ENCODE measurements at regions not wholly inside any gene's neighbourhood (a gene's known extent, or its start where the extent isn't known, plus 50 kb on each side); places are given as distances from the start of the nearest gene placed in this dataset.
A peak's percentile ranks its signal among the peaks of the same experiment; 100 is the strongest.
"Not testable (repeated sequence)": the region's sequence is repeated elsewhere in the genome, so short reads cannot be mapped to it uniquely, and the experiment has no call there.

DNA sequence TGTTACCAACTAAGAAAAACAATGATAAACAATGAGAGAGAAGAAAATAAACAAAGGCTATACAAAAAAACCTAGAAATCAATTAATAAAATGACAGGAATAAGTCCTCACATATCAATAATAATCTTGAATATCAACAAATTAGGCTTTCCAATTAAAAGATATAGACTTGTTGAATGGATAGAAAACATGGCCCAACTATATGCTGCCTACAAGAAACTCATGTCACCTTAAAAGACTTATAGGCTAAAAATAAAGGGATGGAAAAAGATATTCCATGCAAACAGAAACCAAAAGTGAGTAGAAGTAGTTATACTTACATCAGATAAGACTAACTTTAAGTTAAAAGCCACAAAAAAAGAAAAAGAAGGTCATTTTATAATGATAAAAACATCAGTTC lies 183.9 kb downstream of the MYRFL start:
- DNase-seq = no peak

- DNase-seq = no peak
Measured at GRCh38 chr12:70011353-70011752, 186.3 kb downstream of the MYRFL start.

DNA sequence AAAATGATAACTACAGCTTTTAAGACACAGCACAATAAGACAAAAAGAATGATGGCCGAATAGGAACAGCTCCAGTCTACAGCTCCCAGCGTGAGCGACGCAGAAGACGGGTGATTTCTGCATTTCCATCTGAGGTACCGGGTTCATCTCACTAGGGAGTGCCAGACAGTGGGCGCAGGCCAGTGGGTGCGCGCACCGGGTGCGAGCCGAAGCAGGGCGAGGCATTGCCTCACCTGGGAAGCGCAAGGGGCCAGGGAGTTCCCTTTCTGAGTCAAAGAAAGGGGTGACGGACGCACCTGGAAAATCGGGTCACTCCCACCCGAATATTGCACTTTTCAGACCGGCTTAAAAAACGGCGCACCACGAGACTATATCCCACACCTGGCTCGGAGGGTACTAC lies 188.0 kb downstream of the MYRFL start:
- not testable (repeated sequence) for DNase-seq

DNA sequence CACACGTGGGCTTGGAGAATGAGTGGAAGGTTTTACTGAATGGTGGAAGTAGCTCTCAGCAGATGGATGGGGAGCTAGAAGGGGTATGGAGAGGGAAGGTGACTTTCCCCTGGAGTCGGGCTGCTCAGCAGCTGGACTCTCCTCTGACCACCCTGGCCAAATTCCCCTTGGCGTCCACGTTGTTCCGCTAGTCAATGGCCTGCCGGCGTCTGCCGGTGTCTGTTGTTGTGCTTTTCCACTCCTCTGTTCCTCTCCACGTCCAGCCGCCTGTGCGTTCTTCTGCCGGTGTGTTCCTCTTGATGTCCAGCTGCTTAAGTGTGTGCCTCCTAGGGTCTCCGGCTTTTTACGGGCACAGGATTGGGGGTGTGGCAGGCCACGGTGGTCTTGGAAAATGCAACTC lies 203.5 kb downstream of the MYRFL start:
- no peak for DNase-seq

DNA sequence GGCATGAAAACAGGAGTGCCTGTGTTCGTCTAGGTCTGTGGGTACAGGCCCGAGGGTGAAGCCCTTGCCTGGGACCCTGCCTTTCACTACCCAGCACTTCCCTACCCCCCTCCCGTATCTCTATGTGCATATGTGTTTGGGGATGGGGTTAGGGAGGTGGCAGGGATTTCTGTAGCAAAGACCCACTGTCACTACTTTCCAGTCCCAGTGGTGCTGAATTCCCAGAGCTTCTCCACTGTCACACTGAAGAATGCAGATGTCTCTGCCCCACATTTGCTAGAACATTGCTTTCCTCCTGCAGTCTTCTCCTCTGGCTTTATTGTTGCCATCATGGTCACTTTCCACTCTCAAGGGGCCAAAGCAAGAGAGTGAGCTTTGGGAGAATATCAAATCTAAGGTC lies 203.9 kb downstream of the MYRFL start:
- DNase-seq = no peak

DNA sequence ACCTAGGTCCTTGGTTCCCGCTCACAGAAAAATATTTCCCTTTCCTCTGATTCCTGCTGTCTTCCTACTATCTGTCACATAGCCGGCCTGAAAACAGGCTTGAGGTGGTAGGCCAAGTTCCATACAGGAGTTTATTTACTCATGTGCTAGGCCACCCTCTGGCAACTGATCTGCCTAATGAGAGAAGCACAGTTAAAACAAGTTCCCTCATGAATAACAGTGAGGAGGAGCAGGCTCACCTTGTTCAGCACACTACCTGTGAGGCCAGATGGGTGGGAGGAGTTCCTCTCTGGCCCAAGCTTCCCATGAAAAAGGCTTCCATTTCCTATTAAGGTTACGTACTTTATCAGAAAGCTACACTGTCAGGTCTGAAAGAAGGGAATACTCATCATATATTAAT lies 206.0 kb downstream of the MYRFL start:
- DNase-seq = no peak

- no peak for DNase-seq
Measured at GRCh38 chr12:70032076-70032475, 207.0 kb downstream of the MYRFL start.

DNA sequence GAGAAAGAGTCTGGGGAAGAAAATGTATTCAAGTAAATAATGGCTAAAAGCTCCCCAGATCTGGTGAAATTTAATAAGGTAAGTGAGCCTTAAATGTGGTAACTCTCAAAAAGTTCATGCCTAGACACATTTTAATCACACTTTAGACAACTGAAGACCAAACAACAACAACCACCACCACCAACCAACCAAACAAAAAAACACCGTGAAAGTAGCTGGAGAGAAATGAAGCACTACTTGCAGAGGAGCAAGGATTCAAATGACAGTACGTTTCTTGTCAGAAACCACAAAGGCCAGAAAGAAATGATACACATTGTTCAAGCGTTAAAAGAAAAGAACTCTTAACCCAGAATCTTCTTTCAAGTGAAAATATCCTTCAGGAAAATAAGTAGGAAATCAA lies 208.3 kb downstream of the MYRFL start:
- DNase-seq = no peak

DNA sequence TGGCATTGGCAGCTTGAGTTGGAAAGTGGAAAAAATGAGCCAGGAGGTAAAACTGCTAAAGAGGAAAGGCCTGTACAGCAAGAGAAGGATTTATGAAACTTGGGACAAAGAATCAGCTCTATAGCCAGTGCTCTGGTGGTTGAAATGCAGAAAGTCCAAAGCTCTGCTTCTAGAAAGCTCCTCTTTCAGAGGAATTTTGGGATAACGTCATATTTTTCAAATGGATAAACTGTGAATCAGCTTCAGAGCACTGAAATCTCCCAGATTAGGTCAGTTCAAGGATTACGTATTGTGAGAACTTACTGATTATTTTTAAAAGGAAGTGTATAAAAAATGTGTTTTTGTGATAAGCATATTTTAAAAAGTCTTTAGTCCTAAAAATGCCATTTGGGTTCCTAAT lies 203.1 kb upstream of the CNOT2 start:
- DNase-seq = no peak

DNA sequence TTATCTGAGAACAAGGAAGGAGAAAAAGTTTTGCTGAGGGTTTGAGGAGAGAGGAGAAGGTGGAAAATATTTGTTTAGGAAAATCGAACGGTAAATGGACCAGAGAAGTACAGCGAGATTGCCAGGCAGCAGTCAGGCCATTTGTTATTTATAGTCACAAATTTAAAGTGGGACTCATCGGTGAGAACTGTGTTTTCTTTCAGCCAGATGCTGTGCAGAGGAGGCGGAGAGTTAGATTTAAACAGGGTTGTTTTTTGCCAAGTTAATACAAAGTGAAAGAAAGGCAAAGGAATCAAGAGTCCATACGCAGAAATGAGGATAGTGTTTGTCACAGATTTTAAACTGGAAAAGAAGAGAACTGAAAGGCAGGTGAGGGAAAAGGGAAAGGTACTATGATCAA lies 200.6 kb upstream of the CNOT2 start:
- no peak for DNase-seq

DNA sequence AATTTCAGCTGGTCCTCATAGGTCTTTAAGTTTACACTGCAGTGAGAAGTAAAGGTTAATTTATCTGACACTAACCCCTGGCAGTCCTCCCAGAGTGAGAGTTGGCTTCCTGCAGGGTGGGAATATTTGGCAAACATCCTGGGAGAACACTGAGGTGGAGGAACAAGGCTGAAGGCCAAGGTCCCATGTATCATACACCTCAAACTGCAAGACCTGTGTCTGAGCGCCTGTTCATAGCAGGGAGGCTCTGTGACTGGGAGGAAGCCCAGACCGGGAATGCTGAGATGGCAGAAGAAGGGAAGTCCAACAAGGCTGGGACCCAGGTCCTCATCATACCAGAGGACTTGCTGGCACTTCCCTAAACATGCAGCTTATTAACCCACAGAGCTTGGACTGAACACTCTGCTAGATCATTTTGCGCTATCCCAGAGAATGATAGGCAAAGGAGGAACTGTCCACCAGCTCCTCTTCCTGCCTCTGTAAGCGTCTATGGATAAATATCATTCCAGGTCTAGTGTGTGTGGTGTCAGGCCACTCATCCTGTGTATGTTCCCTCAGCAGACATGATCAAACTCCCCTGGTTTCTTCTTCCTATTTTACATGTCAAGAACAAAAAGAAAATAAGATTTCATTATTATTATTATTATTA lies 199.6 kb upstream of the CNOT2 start:
- DNase-seq = no peak

GRCh38 chr12:70044167-70044566 lies 199.1 kb upstream of the CNOT2 start:
- no peak for DNase-seq

DNA sequence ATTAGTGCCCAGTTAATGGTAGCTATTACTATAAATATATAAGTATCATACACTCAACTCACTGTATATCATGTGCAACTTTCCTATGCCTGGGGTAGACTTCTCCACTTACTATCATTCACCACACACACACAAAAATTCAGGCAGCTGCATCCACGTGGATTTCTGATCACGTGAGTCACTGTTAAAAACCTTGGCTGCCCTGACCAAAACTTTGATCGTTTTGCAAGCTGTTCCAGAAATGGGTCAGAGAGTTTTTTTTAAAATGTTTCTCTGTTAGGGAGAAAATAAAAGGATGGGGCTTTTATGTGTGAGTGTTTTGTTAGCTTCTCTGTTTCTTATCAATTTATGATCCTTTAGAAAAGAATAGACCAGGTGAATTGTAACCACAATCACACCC lies 198.2 kb upstream of the CNOT2 start:
- no peak for DNase-seq

DNA sequence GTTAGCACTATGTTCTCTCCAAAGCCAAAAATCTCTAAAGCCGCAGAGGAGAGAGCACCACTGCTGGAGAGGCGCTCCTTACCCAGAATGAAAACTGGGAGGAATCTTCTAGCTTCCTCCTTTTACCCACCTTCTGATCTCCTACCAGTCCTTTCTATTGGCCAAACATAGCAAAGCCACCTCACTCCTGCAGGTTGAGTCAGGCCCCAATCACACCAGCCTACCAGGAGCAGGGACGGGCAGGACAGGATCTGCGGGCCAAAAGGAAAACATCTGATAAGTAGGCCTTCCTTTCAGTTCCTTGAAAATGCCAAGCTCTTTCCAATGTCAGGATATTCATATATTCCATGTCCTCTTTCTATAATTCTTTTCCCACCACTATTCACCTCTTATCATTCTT lies 197.7 kb upstream of the CNOT2 start:
- DNase-seq = no peak

DNA sequence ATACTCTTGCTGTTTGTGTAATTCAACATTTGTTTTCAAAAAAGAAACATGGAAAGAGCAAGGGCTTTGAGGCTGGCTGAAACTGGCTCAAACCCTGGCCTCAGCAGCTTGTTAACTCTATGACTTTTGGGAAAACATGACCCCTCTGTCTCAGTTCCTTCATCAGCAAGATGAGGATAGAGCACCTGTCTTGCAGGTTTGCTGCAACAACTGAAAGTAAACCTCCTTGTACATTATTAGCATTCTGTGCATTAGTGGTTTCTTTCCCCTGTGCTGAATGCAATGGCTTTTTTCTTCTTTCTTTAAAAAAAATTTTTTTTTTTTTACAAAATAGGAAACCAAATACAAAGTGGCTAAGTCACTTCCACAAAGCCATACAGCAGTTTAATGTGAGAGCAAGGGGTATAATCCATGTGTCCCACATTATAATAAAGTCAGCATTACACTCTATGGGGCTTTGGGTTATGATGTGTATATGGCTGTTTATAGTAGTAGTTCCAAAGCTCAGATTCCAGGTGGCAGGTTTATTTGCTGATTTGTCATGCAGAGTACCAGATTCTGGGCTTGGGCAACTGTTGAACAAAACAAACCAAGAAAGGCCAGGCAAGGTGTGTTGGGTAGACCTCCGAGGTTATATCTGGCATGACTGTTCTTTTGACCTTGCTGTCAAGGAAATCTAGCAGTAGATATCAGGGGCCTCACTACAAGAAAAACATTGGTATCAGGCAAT lies 194.5 kb upstream of the CNOT2 start:
- DNase-seq = no peak

- DNase-seq = peak; percentile 39
Measured at GRCh38 chr12:70049596-70050360, 193.5 kb upstream of the CNOT2 start.

DNA sequence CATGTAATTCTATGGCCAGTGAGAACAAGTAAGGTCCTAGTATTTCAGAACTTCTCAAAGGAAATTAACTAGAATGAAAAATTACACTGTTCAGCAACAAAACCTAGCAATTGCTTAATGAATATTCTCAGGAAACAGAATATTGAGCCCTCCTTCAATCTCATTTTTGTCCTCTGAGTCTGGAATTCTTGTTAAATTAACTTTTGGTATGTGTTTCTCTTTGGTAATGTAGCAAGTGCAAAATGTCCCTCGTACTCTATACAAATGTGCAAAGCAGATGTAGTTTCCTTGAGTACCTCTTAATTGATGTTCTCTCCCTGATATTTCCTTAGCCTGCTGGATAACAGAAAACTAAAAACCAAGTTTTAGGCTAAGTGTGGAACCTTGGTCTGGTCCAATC lies 190.8 kb upstream of the CNOT2 start:
- DNase-seq = no peak

- peak; percentile 7 for DNase-seq
Measured at GRCh38 chr12:70052931-70053497, 190.2 kb upstream of the CNOT2 start.

- no peak for DNase-seq
Measured at GRCh38 chr12:70059373-70059772, 183.9 kb upstream of the CNOT2 start.

- no peak for DNase-seq
Measured at GRCh38 chr12:70060634-70061033, 182.6 kb upstream of the CNOT2 start.

DNA sequence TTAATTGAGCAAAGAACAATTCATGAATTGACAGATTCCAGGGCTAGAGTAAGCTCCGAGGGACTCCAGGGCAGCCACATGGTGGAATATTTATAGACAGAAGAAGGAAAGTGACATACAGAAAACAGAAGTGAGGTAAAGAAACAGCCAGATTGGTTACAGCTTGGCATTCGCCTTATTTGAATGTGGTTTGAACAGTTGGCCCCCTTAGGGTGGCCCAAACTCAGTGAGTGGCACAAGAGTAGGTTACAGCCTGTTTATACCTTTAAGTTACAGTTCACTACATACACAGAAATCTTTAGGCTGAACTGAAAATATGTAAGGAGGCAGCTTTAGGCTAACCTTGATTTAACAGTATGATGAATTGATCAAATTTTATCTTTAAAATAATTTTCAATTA lies 174.5 kb upstream of the CNOT2 start:
- no peak for DNase-seq

- no peak for DNase-seq
Measured at GRCh38 chr12:70069221-70070105, 173.8 kb upstream of the CNOT2 start.

GRCh38 chr12:70070494-70071007 lies 172.7 kb upstream of the CNOT2 start:
- no peak for DNase-seq
